PC-9 (cell line): ENCODE measurements at regions not wholly inside any gene's neighbourhood (a gene's known extent, or its start where the extent isn't known, plus 50 kb on each side); places are given as distances from the start of the nearest gene placed in this dataset.

Source experiments
- BruUV-seq: library from RNA; stranded (reverse); fragments of 400-500 nt; replicated peaks from 2 replicates; lab custom pipeline; 2021; lab: Mats Ljungman, UMichigan
- CTCF ChIA-PET: fragments of 300-600 bp; sonication (Branson Sonifier 250); formaldehyde crosslinking; loops from one replicate; lab custom pipeline; 2022; ENCODE audit warnings: antibody characterized with exemption; lab: Charles Lee
- POLR2A ChIA-PET: fragments of 300-600 bp; sonication (Branson Sonifier 250); formaldehyde crosslinking; loops from one replicate; lab custom pipeline; 2022; ENCODE audit warnings: antibody characterized with exemption; ENCODE audit not compliant: unreplicated experiment; lab: Charles Lee
- DNase-seq, 2 experiments: peaks; one replicate each; pipeline versions ENCODE4 v3.0.0 to v3.0.0-alpha.2; 2015 to 2022; ENCODE audit warnings: mixed read lengths in 1 of 2
- H2AFZ ChIP-seq: fragments of 200-600 bp; sonication (generic); 2 replicates; pipeline ENCODE4 v1.8.1; 2017; ENCODE audit warnings: antibody characterized with exemption
- H3F3A ChIP-seq: fragments of 200-600 bp; sonication (generic); 2 replicates; pipeline ENCODE4 v1.8.1; 2017; ENCODE audit warnings: antibody characterized with exemption, mild to moderate bottlenecking, low read depth; ENCODE audit not compliant: insufficient read depth
- H3K27ac ChIP-seq: fragments of 200-600 bp; sonication (generic); 2 replicates; pipeline ENCODE4 v1.6.1; 2016; ENCODE audit warnings: mixed run types
- H3K27me3 ChIP-seq: fragments of 200-600 bp; sonication (generic); 2 replicates; pipeline ENCODE4 v1.6.1; 2016; ENCODE audit warnings: low read depth, mixed run types; ENCODE audit not compliant: insufficient read depth
- H3K36me3 ChIP-seq: fragments of 200-600 bp; sonication (generic); 2 replicates; pipeline ENCODE4 v1.6.1; 2016; ENCODE audit warnings: low read depth, mixed run types
- H3K4me1 ChIP-seq: fragments of 200-600 bp; sonication (generic); replicated peaks from 2 replicates; pipeline ENCODE4 v1.6.1; 2016; ENCODE audit warnings: mixed run types; ENCODE audit not compliant: insufficient read depth
- H3K4me2 ChIP-seq: fragments of 200-600 bp; sonication (generic); 2 replicates; pipeline ENCODE4 v1.6.1; 2017; ENCODE audit warnings: mixed run types
- H3K4me3 ChIP-seq: fragments of 200-600 bp; sonication (generic); 2 replicates; pipeline ENCODE4 v1.6.1; 2016; ENCODE audit warnings: mixed run types
- H3K79me2 ChIP-seq: fragments of 200-600 bp; sonication (generic); 2 replicates; pipeline ENCODE4 v1.6.1; 2017; ENCODE audit warnings: low read depth, mixed run types
- H3K9me2 ChIP-seq: fragments of 200-600 bp; sonication (generic); 2 replicates; pipeline ENCODE4 v1.8.1; 2017; ENCODE audit warnings: mild to moderate bottlenecking; ENCODE audit not compliant: insufficient read depth
- H3K9me3 ChIP-seq: fragments of 200-600 bp; sonication (generic); 2 replicates; pipeline ENCODE4 v1.8.1; 2016; ENCODE audit warnings: low read depth; ENCODE audit not compliant: insufficient read depth
- H4K20me1 ChIP-seq: fragments of 200-600 bp; sonication (generic); 2 replicates; pipeline ENCODE4 v1.8.1; 2017; ENCODE audit not compliant: insufficient read depth
- CTCF ChIP-seq: fragments of 200-600 bp; sonication (generic); conservative IDR thresholded peaks from 2 replicates; pipeline ENCODE4 v1.6.1; 2017; ENCODE audit warnings: mixed run types, antibody characterized with exemption, mild to moderate bottlenecking, moderate library complexity
- EZH2 ChIP-seq: fragments of 200-600 bp; sonication (generic); IDR thresholded peaks from 2 replicates; pipeline ENCODE4 v1.8.0; 2017; ENCODE audit warnings: antibody characterized with exemption, low read depth
- intact Hi-C: fragments of 100-400 bp; cut with micrococcal nuclease; formaldehyde crosslinking; loops from one replicate; pipeline ENCODE4 v1.10.0; 2022; ENCODE audit not compliant: unreplicated experiment

GRCh38 chr13:73335210-73335609, 276.4 kb downstream of the KLF5 start:
- DNase-seq = peak in 1 of 2 experiments; percentile 96
- POLR2A ChIA-PET = no interaction called here
- H3K9me2 ChIP-seq = no peaks in the 10 kb centered on the region
- peaks cover 41% of the 10 kb centered on the region for H3F3A ChIP-seq
- H4K20me1 ChIP-seq = no peaks in the 10 kb centered on the region
- TF ChIP-seq EZH2 (no peak), CTCF (no peak)
- no peak overlapping the region for H2AFZ ChIP-seq
- peaks cover 44% of the 10 kb centered on the region for H3K4me1 ChIP-seq
- CTCF ChIA-PET = no interaction called here
- H3K79me2 ChIP-seq = no peaks in the 10 kb centered on the region
- H3K27ac ChIP-seq = peak overlapping the region; percentile 99
- intact Hi-C loops = loop anchor here (2.0 kb wide), 1 partner anchor 196 kb away; no protein-coding TSS in a partner anchor
- H3K27me3 ChIP-seq = no peaks in the 10 kb centered on the region
- peaks cover 11% of the 10 kb centered on the region; the same call in 1 of the 2 replicates for H3K9me3 ChIP-seq
- H3K36me3 ChIP-seq = no peaks in the 10 kb centered on the region
- no peak overlapping the region for H3K4me3 ChIP-seq
- no TSS peak for BruUV-seq
- H3K4me2 ChIP-seq = peak overlapping the region; percentile 50

- Histone ChIP-seq H3K4me1 (peaks cover 44% of the 10 kb centered on the region), H3K36me3 (no peaks in the 10 kb centered on the region), H3K9me3 (peaks cover 11% of the 10 kb centered on the region; the same call in 1 of the 2 replicates), H2AFZ (peak overlapping the region; percentile 18; the same call in 1 of the 2 replicates), H4K20me1 (no peaks in the 10 kb centered on the region), H3K4me2 (peak overlapping the region; percentile 50), H3F3A (peaks cover 41% of the 10 kb centered on the region), H3K4me3 (no peak overlapping the region), H3K27me3 (no peaks in the 10 kb centered on the region), H3K27ac (peak overlapping the region; percentile 99), H3K9me2 (no peaks in the 10 kb centered on the region), H3K79me2 (no peaks in the 10 kb centered on the region)
- TF ChIP-seq CTCF (no peak), EZH2 (no peak)
- POLR2A ChIA-PET = interaction anchor here (0.5 kb wide), 1 partner anchor 282 kb away, joined by 3 read pairs; no protein-coding TSS in a partner anchor
- CTCF ChIA-PET = no interaction called here
- DNase-seq = peak in 1 of 2 experiments; percentile 69
- BruUV-seq = no TSS peak
- intact Hi-C loops = loop anchor here (2.0 to 5.0 kb wide), 2 partner anchors 196 to 492 kb away; no protein-coding TSS in a partner anchor
Observed at GRCh38 chr13:73334445-73334844, 275.6 kb downstream of the KLF5 start.

GRCh38 chr13:73331556-73331955, 272.8 kb downstream of the KLF5 start:
- no peak overlapping the region for H3K4me2 ChIP-seq
- no peaks in the 10 kb centered on the region for H3K27me3 ChIP-seq
- TF ChIP-seq CTCF = no peak
- TF ChIP-seq EZH2 = no peak
- H3K9me2 ChIP-seq = no peaks in the 10 kb centered on the region
- CTCF ChIA-PET = no interaction called here
- H4K20me1 ChIP-seq = no peaks in the 10 kb centered on the region
- 0 out of 2 replicates have a peak, but pooled peaks cover 7% of the 10 kb centered on the region for H3K9me3 ChIP-seq
- no peak overlapping the region for H3K27ac ChIP-seq
- H3K4me1 ChIP-seq = peaks cover 34% of the 10 kb centered on the region
- intact Hi-C loops = loop anchor here (5.0 kb wide), 1 partner anchor 489 kb away; no protein-coding TSS in a partner anchor
- BruUV-seq = no TSS peak
- no peak for DNase-seq
- H2AFZ ChIP-seq = no peak overlapping the region
- no peaks in the 10 kb centered on the region for H3K36me3 ChIP-seq
- H3K79me2 ChIP-seq = no peaks in the 10 kb centered on the region
- no peak overlapping the region for H3K4me3 ChIP-seq
- POLR2A ChIA-PET = interaction anchor here (0.5 kb wide), 1 partner anchor 9 kb away, joined by 9 read pairs; no protein-coding TSS in a partner anchor
- peaks cover 37% of the 10 kb centered on the region for H3F3A ChIP-seq
